GM18868 (cell line): ENCODE measurements at regions not wholly inside any gene's neighbourhood (a gene's known extent, or its start where the extent isn't known, plus 50 kb on each side); places are given as distances from the start of the nearest gene placed in this dataset.
A peak's percentile ranks its signal among the peaks of the same experiment; 100 is the strongest.

Experiments used
- ATAC-seq: cut with Tn5 transposase; IDR thresholded peaks from one replicate; pipeline ENCODE4 v1.9.1; 2021; ENCODE audit warnings: mild to moderate bottlenecking, moderate library complexity; ENCODE audit not compliant: unreplicated experiment

- ATAC-seq, result no peak
These were observed 96.7 kb upstream of the SLC14A2 start for GRCh38 chr18:45518311-45519155.

GRCh38 chr18:45519411-45520280 is 95.6 kb upstream of the SLC14A2 start:
- no peak for ATAC-seq

- ATAC-seq, result no peak
These were observed 94.1 kb upstream of the SLC14A2 start for GRCh38 chr18:45521136-45521535.

DNA sequence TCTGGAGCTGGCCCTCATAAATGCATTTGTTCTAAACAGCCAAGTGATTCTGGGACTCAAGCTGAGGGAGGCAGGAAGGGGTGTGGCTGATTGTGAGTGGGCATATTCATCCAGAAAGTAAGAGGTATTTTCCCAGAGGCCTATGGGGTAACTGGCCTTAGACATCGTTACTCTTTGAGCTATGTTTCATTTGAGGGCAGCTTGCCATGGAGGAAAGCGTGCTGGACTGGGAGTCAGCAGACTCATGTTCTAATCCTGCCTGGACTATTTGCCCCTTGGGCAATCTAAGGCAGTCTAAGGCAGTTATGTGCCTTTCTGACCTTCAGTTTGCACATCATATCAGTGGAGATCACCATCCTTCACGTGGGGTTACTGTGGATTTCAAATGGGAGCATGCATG is 93.5 kb upstream of the SLC14A2 start:
- peak; percentile 64 for ATAC-seq

- no peak for ATAC-seq
These were observed 92.9 kb upstream of the SLC14A2 start for GRCh38 chr18:45522371-45522770.

GRCh38 chr18:45525301-45525700 is 90.0 kb upstream of the SLC14A2 start:
- no peak for ATAC-seq

- no peak for ATAC-seq
These were observed 89.0 kb upstream of the SLC14A2 start for GRCh38 chr18:45526114-45526841.

DNA sequence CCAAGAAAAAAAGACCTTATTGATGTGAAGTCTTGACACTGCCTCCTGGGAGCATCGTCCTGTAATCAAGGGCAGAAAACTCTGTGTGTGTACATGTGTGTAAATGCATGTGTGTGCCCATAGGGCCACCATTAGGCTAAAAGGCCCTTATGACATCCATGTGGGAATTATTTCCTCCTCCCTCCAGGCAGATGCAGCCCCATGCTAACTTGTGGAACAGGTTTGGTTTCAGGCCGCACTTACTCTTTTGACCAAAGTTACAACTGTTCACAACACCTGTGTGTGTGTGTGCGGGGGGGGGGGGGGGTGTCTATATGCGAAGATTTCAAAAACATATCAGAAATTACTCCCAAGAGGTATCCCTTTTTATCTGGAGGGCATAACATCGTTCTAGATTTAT is 87.4 kb upstream of the SLC14A2 start:
- ATAC-seq, result no peak

DNA sequence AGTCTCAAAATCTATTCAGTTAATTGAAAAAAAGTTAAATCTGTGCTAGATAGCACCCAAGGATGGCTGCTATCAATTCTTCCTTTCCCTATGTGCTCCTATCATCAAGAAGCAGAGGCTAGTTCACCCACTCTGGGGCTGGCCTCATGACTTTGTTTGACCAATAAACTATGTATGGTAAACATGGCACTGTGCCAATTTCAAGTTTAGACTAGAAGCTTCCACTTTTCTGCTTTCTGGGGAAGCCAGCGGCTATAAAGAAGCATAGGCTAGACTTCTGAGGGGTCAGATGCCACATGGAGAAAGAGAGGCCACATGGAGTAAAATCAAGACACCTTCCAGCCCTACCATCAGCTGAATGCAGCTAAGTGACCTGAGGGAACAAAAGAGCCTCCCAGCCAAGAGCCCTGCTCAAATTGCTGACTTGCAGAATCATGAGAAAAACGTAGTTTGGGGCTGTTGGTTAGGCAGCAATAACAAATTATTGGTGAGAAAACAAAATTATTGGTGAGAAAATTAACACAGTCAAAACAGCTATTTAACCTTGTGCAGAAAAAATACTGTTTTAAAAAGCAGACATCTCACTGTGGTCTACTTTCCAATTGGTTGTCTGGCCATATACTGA is 86.5 kb upstream of the SLC14A2 start:
- no peak for ATAC-seq

DNA sequence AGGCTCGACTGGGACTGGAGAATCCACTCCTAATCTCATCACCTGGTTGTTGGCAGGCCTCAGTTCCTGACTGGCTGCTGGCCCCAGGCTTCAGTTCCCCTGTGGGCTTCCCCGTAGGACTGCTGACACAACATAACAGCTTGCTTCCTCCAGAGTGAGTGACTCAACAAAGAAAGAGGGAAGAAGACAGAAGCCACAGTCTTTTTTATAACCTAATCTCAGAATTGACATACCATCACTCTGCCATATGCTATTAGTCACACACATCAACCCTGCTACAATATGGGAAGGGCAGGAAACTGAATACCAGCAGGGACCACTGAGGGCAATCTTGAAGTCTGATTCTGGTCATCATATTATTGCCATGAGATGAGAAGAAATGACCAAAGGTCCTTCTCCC is 76.8 kb upstream of the SLC14A2 start:
- ATAC-seq, result no peak

GRCh38 chr18:45539491-45539891 is 75.8 kb upstream of the SLC14A2 start:
- ATAC-seq, result no peak

GRCh38 chr18:45540125-45540524 is 75.2 kb upstream of the SLC14A2 start:
- ATAC-seq, result no peak

GRCh38 chr18:45541421-45541820 is 73.9 kb upstream of the SLC14A2 start:
- no peak for ATAC-seq

- no peak for ATAC-seq
These were observed 73.2 kb upstream of the SLC14A2 start for GRCh38 chr18:45542043-45542442.

GRCh38 chr18:45547910-45548309 is 67.4 kb upstream of the SLC14A2 start:
- ATAC-seq, result no peak

GRCh38 chr18:45548614-45549013 is 66.7 kb upstream of the SLC14A2 start:
- ATAC-seq, result no peak

DNA sequence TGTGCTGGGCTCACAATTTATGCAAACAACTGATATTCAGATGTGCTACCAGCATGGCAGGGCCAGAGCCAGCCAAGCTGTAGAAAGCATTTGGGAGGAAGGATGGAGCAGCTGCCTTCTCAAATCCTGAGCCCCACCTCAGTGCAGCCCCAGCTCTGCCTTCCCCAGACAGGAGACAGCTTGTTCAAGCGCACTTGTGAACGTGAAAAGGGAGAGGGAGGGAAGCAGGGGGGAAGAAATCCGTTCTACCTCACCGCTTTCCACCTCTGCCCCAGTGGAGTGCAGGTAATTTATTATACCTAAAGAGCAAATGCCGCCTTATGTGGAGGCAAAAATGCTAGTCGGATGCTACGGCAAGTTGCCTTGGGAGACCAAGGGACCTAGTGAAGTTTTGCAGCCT is 66.0 kb upstream of the SLC14A2 start:
- no peak for ATAC-seq

- ATAC-seq, result no peak
These were observed 64.0 kb upstream of the SLC14A2 start for GRCh38 chr18:45551142-45551815.

DNA sequence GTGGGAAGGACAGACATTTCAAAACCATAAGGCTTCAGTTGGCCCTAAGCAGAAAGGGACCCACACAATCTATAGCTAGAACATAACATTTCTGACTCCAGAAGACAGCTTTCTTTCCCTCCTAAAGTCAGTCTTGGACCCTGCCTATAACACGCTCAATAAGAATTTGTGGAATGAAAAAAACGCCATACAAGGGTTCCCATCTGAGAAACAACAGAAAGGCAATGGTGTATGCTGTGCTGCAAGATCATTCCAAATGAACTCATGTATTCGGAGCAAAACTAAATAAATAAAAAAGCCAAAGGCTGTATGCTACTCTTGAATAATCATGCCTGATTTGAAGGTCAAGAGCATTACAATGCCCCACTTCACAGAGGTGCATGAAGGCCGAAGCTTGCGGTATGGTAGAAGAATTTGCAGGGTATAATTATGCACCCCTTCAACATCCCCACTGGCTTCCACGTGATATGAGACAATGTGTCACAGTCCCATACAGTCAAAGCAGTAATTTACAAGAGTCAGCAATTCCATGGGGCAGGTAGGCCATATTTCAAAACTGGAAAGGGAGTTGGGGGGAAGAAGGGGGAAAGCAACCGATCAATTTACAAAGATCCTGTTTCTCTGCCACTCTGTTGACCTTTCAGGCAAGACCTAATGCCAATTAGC is 61.4 kb upstream of the SLC14A2 start:
- ATAC-seq, result no peak

DNA sequence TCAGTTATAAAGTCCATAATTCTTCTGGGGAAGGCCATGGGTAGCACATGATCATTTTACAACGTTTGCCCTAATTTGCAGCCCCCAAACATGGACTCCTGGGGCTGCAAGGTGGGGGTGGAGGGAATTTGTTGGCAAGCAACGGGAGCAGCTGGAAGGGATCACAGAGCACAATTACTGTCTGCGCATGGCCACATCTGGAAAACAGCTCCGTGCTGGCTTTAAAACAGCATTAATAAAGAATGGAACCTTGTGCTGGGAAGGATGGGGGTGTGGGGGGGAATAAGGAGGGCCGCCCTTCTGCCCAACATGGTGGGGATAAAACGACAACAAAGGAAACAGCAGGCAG is 60.9 kb upstream of the SLC14A2 start:
- no peak for ATAC-seq
